Tibial artery (tissue), 4 donors: ENCODE measurements at regions not wholly inside any gene's neighbourhood (a gene's known extent, or its start where the extent isn't known, plus 50 kb on each side); places are given as distances from the start of the nearest gene placed in this dataset.

ENCODE experiments used
- DNase-seq, 2 donors: peaks; one replicate each; pipeline ENCODE4 v3.0.0-alpha.2; 2019
- H3K27ac ChIP-seq, 2 donors: fragments of 200-600 bp; sonication (generic) in 1 of 2; 1 replicate in 1 of 2; 2 replicates in 1 of 2; pipeline ENCODE4 v1.5.1; 2018 to 2019; ENCODE audit warnings: mild to moderate bottlenecking in 1 of 2
- H3K27me3 ChIP-seq, 2 donors: fragments of 200-600 bp; sonication (generic) in 1 of 2; one replicate each; pipeline versions ENCODE4 v1.5.1 to v1.6.0; 2016 to 2019
- H3K36me3 ChIP-seq, 3 donors: fragments of 200-600 bp; sonication (generic) in 2 of 3; one replicate each; pipeline ENCODE4 v1.5.1; 2016 to 2019; ENCODE audit warnings: mild to moderate bottlenecking in 2 of 3
- H3K4me1 ChIP-seq, 4 donors: fragments of 200-600 bp; sonication (generic) in 2 of 4; 1 replicate in 3 of 4; 2 replicates in 1 of 4; pipeline ENCODE4 v1.5.1; 2016 to 2019
- H3K4me3 ChIP-seq, 2 donors: fragments of 200-600 bp; sonication (generic) in 1 of 2; 1 replicate in 1 of 2; 2 replicates in 1 of 2; pipeline ENCODE4 v1.5.1; 2018 to 2019; ENCODE audit warnings: mild to moderate bottlenecking in 2 of 2
- H3K9me3 ChIP-seq, 3 donors: fragments of 200-600 bp; sonication (generic) in 1 of 3; one replicate each; pipeline ENCODE4 v1.5.1; 2016 to 2019
- CTCF ChIP-seq, 2 experiments: fragments of 200-600 bp in 1 of 2; fragments of 450-650 bp in 1 of 2; IDR thresholded peaks; one replicate each; pipeline ENCODE4 v1.5.1; 2017 to 2019; ENCODE audit warnings: antibody characterized with exemption in 2 of 2, mild to moderate bottlenecking in 1 of 2, moderate library complexity in 1 of 2
- intact Hi-C: fragments of 100-400 bp; cut with DNase I; formaldehyde crosslinking; loops from one replicate; pipeline ENCODE4 v1.15.0; 2023; ENCODE audit warnings: low total_unique reads

- TF ChIP-seq CTCF (IDR thresholded peaks at IDR 0.05): no peak
- Histone ChIP-seq H3K4me3 (no peak overlapping the region), H3K9me3 (no peaks in the 10 kb centered on the region), H3K27ac (no peak overlapping the region), H3K36me3 (no peaks in the 10 kb centered on the region), H3K27me3 (no peaks in the 10 kb centered on the region), H3K4me1 (no peaks in the 10 kb centered on the region)
- intact Hi-C loops: no loop called here
- no peak for DNase-seq
These were observed 819.9 kb upstream of the GRAMD2B start for GRCh38 chr5:125603321-125603720.

GRCh38 chr5:125604104-125604503 is 819.1 kb upstream of the GRAMD2B start:
- DNase-seq: no peak
- no peak overlapping the region for H3K4me3 ChIP-seq
- no peak for TF ChIP-seq CTCF (IDR thresholded peaks at IDR 0.05)
- no peaks in the 10 kb centered on the region for H3K27me3 ChIP-seq
- H3K27ac ChIP-seq: no peak overlapping the region
- H3K36me3 ChIP-seq: no peaks in the 10 kb centered on the region
- H3K4me1 ChIP-seq: no peaks in the 10 kb centered on the region
- H3K9me3 ChIP-seq: no peaks in the 10 kb centered on the region
- intact Hi-C loops: no loop called here

GRCh38 chr5:125607018-125607417 is 816.2 kb upstream of the GRAMD2B start:
- DNase-seq: no peak
- TF ChIP-seq CTCF (IDR thresholded peaks at IDR 0.05): no peak
- Histone ChIP-seq H3K27me3 (no peaks in the 10 kb centered on the region), H3K27ac (no peak overlapping the region), H3K4me1 (no peaks in the 10 kb centered on the region), H3K4me3 (no peak overlapping the region), H3K36me3 (no peaks in the 10 kb centered on the region), H3K9me3 (no peaks in the 10 kb centered on the region)
- intact Hi-C loops: no loop called here

GRCh38 chr5:125609011-125609410 is 814.2 kb upstream of the GRAMD2B start:
- no peak for DNase-seq
- TF ChIP-seq CTCF (IDR thresholded peaks at IDR 0.05): no peak
- Histone ChIP-seq H3K9me3 (no peaks in the 10 kb centered on the region), H3K27me3 (no peaks in the 10 kb centered on the region), H3K4me1 (no peaks in the 10 kb centered on the region), H3K36me3 (no peaks in the 10 kb centered on the region), H3K27ac (no peak overlapping the region), H3K4me3 (no peak overlapping the region)
- intact Hi-C loops: no loop called here

GRCh38 chr5:125610892-125611291 is 812.3 kb upstream of the GRAMD2B start:
- intact Hi-C loops: no loop called here
- no peak for DNase-seq
- TF ChIP-seq CTCF (IDR thresholded peaks at IDR 0.05): no peak

GRCh38 chr5:125611541-125611940 is 811.7 kb upstream of the GRAMD2B start:
- Histone ChIP-seq H3K27me3 (no peaks in the 10 kb centered on the region), H3K27ac (no peak overlapping the region), H3K4me1 (no peaks in the 10 kb centered on the region), H3K9me3 (no peaks in the 10 kb centered on the region), H3K4me3 (no peak overlapping the region), H3K36me3 (no peaks in the 10 kb centered on the region)
- TF ChIP-seq CTCF (IDR thresholded peaks at IDR 0.05): no peak
- no peak for DNase-seq
- intact Hi-C loops: no loop called here

More at GRCh38 chr5:125610892-125611291, 812.3 kb upstream of the GRAMD2B start:
- Histone ChIP-seq H3K4me3 (no peak overlapping the region), H3K9me3 (no peaks in the 10 kb centered on the region), H3K27me3 (no peaks in the 10 kb centered on the region), H3K36me3 (no peaks in the 10 kb centered on the region), H3K27ac (no peak overlapping the region), H3K4me1 (no peaks in the 10 kb centered on the region)
